KMS-11 (cell line): ENCODE measurements at regions not wholly inside any gene's neighbourhood (a gene's known extent, or its start where the extent isn't known, plus 50 kb on each side); places are given as distances from the start of the nearest gene placed in this dataset.

Experiments
- H2AFZ ChIP-seq: fragments of 200-600 bp; sonication (generic); 2 replicates; pipeline ENCODE4 v1.6.1; 2016; ENCODE audit warnings: antibody characterized with exemption, mixed run types, low read depth
- H3K27ac ChIP-seq: fragments of 200-600 bp; sonication (generic); 2 replicates; pipeline ENCODE4 v1.6.1; 2016; ENCODE audit warnings: mild to moderate bottlenecking, mixed run types
- H3K27me3 ChIP-seq: fragments of 200-600 bp; sonication (generic); 2 replicates; pipeline ENCODE4 v1.6.1; 2017; ENCODE audit warnings: mild to moderate bottlenecking, low read depth, mixed run types, moderate library complexity; ENCODE audit not compliant: insufficient read depth
- H3K36me3 ChIP-seq: fragments of 200-600 bp; sonication (generic); 2 replicates; pipeline ENCODE4 v1.6.1; 2017; ENCODE audit warnings: mild to moderate bottlenecking, mixed run types; ENCODE audit not compliant: insufficient read depth
- H3K4me1 ChIP-seq: fragments of 200-600 bp; sonication (generic); 2 replicates; pipeline ENCODE4 v1.6.1; 2016; ENCODE audit warnings: mild to moderate bottlenecking, low read depth, mixed run types; ENCODE audit not compliant: poor library complexity, severe bottlenecking
- H3K4me2 ChIP-seq: fragments of 200-600 bp; sonication (generic); 2 replicates; pipeline ENCODE4 v1.7.0; 2016; ENCODE audit warnings: mild to moderate bottlenecking, mixed run types
- H3K4me3 ChIP-seq: fragments of 200-600 bp; sonication (generic); IDR thresholded peaks from 2 replicates; pipeline ENCODE4 v1.6.1; 2017; ENCODE audit warnings: low read depth, low read length, mixed read lengths; ENCODE audit not compliant: insufficient read depth
- H3K79me2 ChIP-seq: fragments of 200-600 bp; sonication (generic); 2 replicates; pipeline ENCODE4 v1.6.1; 2016; ENCODE audit warnings: low read depth, mixed run types; ENCODE audit not compliant: insufficient read depth
- H3K9ac ChIP-seq: fragments of 200-600 bp; sonication (generic); 2 replicates; pipeline ENCODE4 v1.6.1; 2016; ENCODE audit warnings: mild to moderate bottlenecking, mixed run types
- H4K20me1 ChIP-seq: fragments of 200-600 bp; sonication (generic); 2 replicates; pipeline ENCODE4 v1.6.1; 2016; ENCODE audit warnings: mild to moderate bottlenecking, mixed run types; ENCODE audit not compliant: insufficient read depth
- CTCF ChIP-seq: fragments of 200-600 bp; sonication (generic); conservative IDR thresholded peaks from 2 replicates; pipeline ENCODE4 v1.6.1; 2017; ENCODE audit warnings: low read depth, mild to moderate bottlenecking, antibody characterized with exemption, low read length, moderate library complexity, mixed read lengths

- Histone ChIP-seq H3K4me1 (no peaks in the 10 kb centered on the region), H3K27me3 (no peaks in the 10 kb centered on the region), H3K4me2 (no peak overlapping the region), H2AFZ (no peak overlapping the region), H3K27ac (no peak overlapping the region), H3K79me2 (no peaks in the 10 kb centered on the region), H3K4me3 (no peak overlapping the region), H4K20me1 (no peaks in the 10 kb centered on the region), H3K36me3 (no peaks in the 10 kb centered on the region), H3K9ac (no peak overlapping the region)
- TF ChIP-seq CTCF, result no peak
These were observed 119.9 kb downstream of the FAM43A start for GRCh38 chr3:194805546-194805945.

GRCh38 chr3:194806991-194807630, 121.4 kb downstream of the FAM43A start:
- no peaks in the 10 kb centered on the region for H4K20me1 ChIP-seq
- no peak overlapping the region for H2AFZ ChIP-seq
- no peak overlapping the region for H3K27ac ChIP-seq
- H3K4me3 ChIP-seq, result no peak overlapping the region
- H3K4me1 ChIP-seq, result no peaks in the 10 kb centered on the region
- no peaks in the 10 kb centered on the region for H3K36me3 ChIP-seq
- no peak for TF ChIP-seq CTCF
- H3K79me2 ChIP-seq, result no peaks in the 10 kb centered on the region
- H3K4me2 ChIP-seq, result no peak overlapping the region
- no peak overlapping the region for H3K9ac ChIP-seq
- no peaks in the 10 kb centered on the region for H3K27me3 ChIP-seq

- TF ChIP-seq CTCF, result no peak
- Histone ChIP-seq H3K79me2 (no peaks in the 10 kb centered on the region), H3K36me3 (no peaks in the 10 kb centered on the region), H3K27me3 (no peaks in the 10 kb centered on the region), H3K4me1 (no peaks in the 10 kb centered on the region), H3K4me2 (no peak overlapping the region), H3K27ac (no peak overlapping the region), H3K4me3 (no peak overlapping the region), H2AFZ (no peak overlapping the region), H4K20me1 (no peaks in the 10 kb centered on the region), H3K9ac (no peak overlapping the region)
These were observed 123.0 kb downstream of the FAM43A start for GRCh38 chr3:194808640-194809097.

- TF ChIP-seq CTCF, result no peak
- H3K27ac ChIP-seq, result no peak overlapping the region
These were observed 123.7 kb downstream of the FAM43A start for GRCh38 chr3:194809382-194809781.

More at GRCh38 chr3:194809382-194809781, 123.7 kb downstream of the FAM43A start:
- Histone ChIP-seq H3K9ac (no peak overlapping the region), H3K79me2 (no peaks in the 10 kb centered on the region), H3K4me1 (no peaks in the 10 kb centered on the region), H3K36me3 (no peaks in the 10 kb centered on the region), H2AFZ (no peak overlapping the region), H3K4me3 (no peak overlapping the region), H3K4me2 (no peak overlapping the region), H4K20me1 (no peaks in the 10 kb centered on the region), H3K27me3 (no peaks in the 10 kb centered on the region)
